ENCODE measurements at regions not wholly inside any gene's neighbourhood (a gene's known extent, or its start where the extent isn't known, plus 50 kb on each side); places are given as distances from the start of the nearest gene placed in this dataset.

DNA sequence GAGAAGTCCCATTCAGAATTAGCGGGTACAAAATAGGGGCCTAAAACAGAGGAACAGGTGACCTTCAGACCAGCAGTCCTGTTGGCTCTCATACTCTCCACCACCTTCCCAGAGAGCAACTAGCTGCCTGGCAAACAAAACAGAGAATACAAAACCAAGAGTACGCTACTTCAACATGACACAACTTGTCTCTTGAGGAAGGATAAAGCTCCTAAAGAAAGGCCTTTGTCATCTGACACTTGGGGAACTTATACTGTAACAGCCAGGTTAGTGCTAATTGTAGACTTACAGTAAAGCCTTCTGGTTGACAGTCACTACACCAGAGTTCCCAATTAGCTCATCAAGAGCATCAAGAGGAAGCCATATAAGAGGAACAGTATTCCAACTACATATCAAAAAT lies 282.1 kb upstream of the NT5C1B start:
- no peak for DNase-seq (ENCODE audit: low read depth in 1 of 2, low spot score in 1 of 2)
- no peak overlapping the region for H3K4me3 ChIP-seq (replicated peaks; ENCODE audit: insufficient read depth, low read length)
- no peaks in the 10 kb centered on the region for H3K27me3 ChIP-seq (ENCODE audit: insufficient read depth, poor library complexity, severe bottlenecking)
- no peak overlapping the region for H3K27ac ChIP-seq (replicated peaks)
- TF ChIP-seq GABPA (IDR thresholded peaks at IDR 0.05; ENCODE audit: low read depth): no peak

GRCh38 chr2:18870307-18870706 lies 280.9 kb upstream of the NT5C1B start:
- no peak for DNase-seq (ENCODE audit: low read depth in 1 of 2, low spot score in 1 of 2)
- no peak overlapping the region for H3K27ac ChIP-seq (replicated peaks)

GRCh38 chr2:18861951-18862350 lies 272.6 kb upstream of the NT5C1B start:
- no peak for TF ChIP-seq SPI1 (IDR thresholded peaks at IDR 0.05; ENCODE audit: borderline replicate concordance, low read depth)
- TF ChIP-seq GABPA (IDR thresholded peaks at IDR 0.05; ENCODE audit: low read depth): no peak
- no peak for TF ChIP-seq REST (IDR thresholded peaks at IDR 0.05; ENCODE audit: insufficient replicate concordance, low read depth)
- no peak for TF ChIP-seq POLR2AphosphoS5 (IDR thresholded peaks at IDR 0.05; ENCODE audit: low read depth)
- no peak for TF ChIP-seq CTCF (IDR thresholded peaks at IDR 0.05; ENCODE audit: insufficient read depth, low read length)

More at GRCh38 chr2:18870307-18870706, 280.9 kb upstream of the NT5C1B start:
- TF ChIP-seq REST (IDR thresholded peaks at IDR 0.05; ENCODE audit: insufficient replicate concordance, low read depth): no peak
- no peak for TF ChIP-seq POLR2AphosphoS5 (IDR thresholded peaks at IDR 0.05; ENCODE audit: low read depth)
- no peak for TF ChIP-seq GABPA (IDR thresholded peaks at IDR 0.05; ENCODE audit: low read depth)
- H3K4me3 ChIP-seq (replicated peaks; ENCODE audit: insufficient read depth, low read length): no peak overlapping the region
- H3K27me3 ChIP-seq (ENCODE audit: insufficient read depth, poor library complexity, severe bottlenecking): no peaks in the 10 kb centered on the region

GRCh38 chr2:18860179-18860578 lies 270.8 kb upstream of the NT5C1B start:
- no peak overlapping the region for H3K27ac ChIP-seq (replicated peaks)
- TF ChIP-seq REST (IDR thresholded peaks at IDR 0.05; ENCODE audit: insufficient replicate concordance, low read depth): no peak
- no peak for TF ChIP-seq POLR2AphosphoS5 (IDR thresholded peaks at IDR 0.05; ENCODE audit: low read depth)
- no peak for TF ChIP-seq CTCF (IDR thresholded peaks at IDR 0.05; ENCODE audit: insufficient read depth, low read length)
- no peak for TF ChIP-seq SPI1 (IDR thresholded peaks at IDR 0.05; ENCODE audit: borderline replicate concordance, low read depth)
- no peak for TF ChIP-seq GABPA (IDR thresholded peaks at IDR 0.05; ENCODE audit: low read depth)
- no peaks in the 10 kb centered on the region for H3K27me3 ChIP-seq (ENCODE audit: insufficient read depth, poor library complexity, severe bottlenecking)
- H3K4me3 ChIP-seq (replicated peaks; ENCODE audit: insufficient read depth, low read length): no peak overlapping the region
- no peak for DNase-seq (ENCODE audit: low read depth in 1 of 2, low spot score in 1 of 2)

More at GRCh38 chr2:18861951-18862350, 272.6 kb upstream of the NT5C1B start:
- no peaks in the 10 kb centered on the region for H3K27me3 ChIP-seq (ENCODE audit: insufficient read depth, poor library complexity, severe bottlenecking)
- H3K27ac ChIP-seq (replicated peaks): no peak overlapping the region
- no peak overlapping the region for H3K4me3 ChIP-seq (replicated peaks; ENCODE audit: insufficient read depth, low read length)
- DNase-seq (ENCODE audit: low read depth in 1 of 2, low spot score in 1 of 2): no peak
